ENCODE measurements at regions not wholly inside any gene's neighbourhood (a gene's known extent, or its start where the extent isn't known, plus 50 kb on each side); places are given as distances from the start of the nearest gene placed in this dataset.

GRCh38 chr7:18081617-18082016 is 54.0 kb upstream of the PRPS1L1 start:
- H2AFZ ChIP-seq, result no peak overlapping the region
- H3K9me3 Mint-ChIP-seq, result peaks cover 3% of the 10 kb centered on the region; the same call in 2 of the 3 replicates
- no peak for DNase-seq (ENCODE audit: low spot score)
- H3K36me3 Mint-ChIP-seq (ENCODE audit: low read depth), result no peaks in the 10 kb centered on the region
- no peak for ATAC-seq
- TF ChIP-seq ZNF114 (CRISPR knock-in tag; IDR thresholded peaks at IDR 0.05) (no peak), ZNF331 (CRISPR knock-in tag; IDR thresholded peaks at IDR 0.05; ENCODE audit: low read depth) (no peak), EZH2phosphoT487 (IDR thresholded peaks at IDR 0.05; ENCODE audit: unreplicated experiment) (no peak), ETS1 (IDR thresholded peaks at IDR 0.05) (no peak), ZNF462 (CRISPR knock-in tag; IDR thresholded peaks at IDR 0.05) (no peak)
- H3K36me3 ChIP-seq (ENCODE audit: insufficient read depth), result no peaks in the 10 kb centered on the region
- no peak overlapping the region for H3K4me3 ChIP-seq
- H3F3A ChIP-seq (replicated peaks; ENCODE audit: low read depth), result no peaks in the 10 kb centered on the region
- H3K27ac Mint-ChIP-seq, result no peak overlapping the region
- no peak overlapping the region for H3K4me2 ChIP-seq
- H4K20me1 ChIP-seq (replicated peaks; ENCODE audit: insufficient read depth), result no peaks in the 10 kb centered on the region
- H3K27ac ChIP-seq (ENCODE audit: low read depth), result no peak overlapping the region
- no peaks in the 10 kb centered on the region for H3K9me2 ChIP-seq (ENCODE audit: insufficient read depth)
- peaks cover 20% of the 10 kb centered on the region for H3K27me3 ChIP-seq (ENCODE audit: insufficient read depth)
- H3K4me3 Mint-ChIP-seq, result no peak overlapping the region
- H3K79me2 ChIP-seq (replicated peaks; ENCODE audit: insufficient read depth), result no peaks in the 10 kb centered on the region
- peaks cover 7% of the 10 kb centered on the region for H3K27me3 Mint-ChIP-seq (ENCODE audit: insufficient read depth, low read depth, poor library complexity)
- H3K4me1 Mint-ChIP-seq, result 0 out of 3 replicates have a peak, but pooled peaks cover 3% of the 10 kb centered on the region
- no peaks in the 10 kb centered on the region for H3K4me1 ChIP-seq (ENCODE audit: insufficient read depth)

- Mint-ChIP-seq H3K4me3 (no peak overlapping the region), H3K36me3 (ENCODE audit: low read depth) (no peaks in the 10 kb centered on the region), H3K27me3 (ENCODE audit: insufficient read depth, low read depth, poor library complexity) (peaks cover 11% of the 10 kb centered on the region), H3K27ac (no peak overlapping the region), H3K9me3 (peaks cover 3% of the 10 kb centered on the region; the same call in 2 of the 3 replicates), H3K4me1 (peaks cover 3% of the 10 kb centered on the region; the same call in 2 of the 3 replicates)
- no peaks in the 10 kb centered on the region for H3F3A ChIP-seq (replicated peaks; ENCODE audit: low read depth)
- no peak overlapping the region for H3K4me3 ChIP-seq
- H2AFZ ChIP-seq, result no peak overlapping the region
- no peaks in the 10 kb centered on the region; the same call in 1 of the 2 replicates for H3K4me1 ChIP-seq (ENCODE audit: insufficient read depth)
- H3K27me3 ChIP-seq (ENCODE audit: insufficient read depth), result peaks cover 23% of the 10 kb centered on the region
- no peaks in the 10 kb centered on the region for H3K36me3 ChIP-seq (ENCODE audit: insufficient read depth)
- ATAC-seq, result no peak
- H3K27ac ChIP-seq (ENCODE audit: low read depth), result no peak overlapping the region
- no peaks in the 10 kb centered on the region for H4K20me1 ChIP-seq (replicated peaks; ENCODE audit: insufficient read depth)
- H3K4me2 ChIP-seq, result no peak overlapping the region
- H3K9me2 ChIP-seq (ENCODE audit: insufficient read depth), result no peaks in the 10 kb centered on the region
- DNase-seq (ENCODE audit: low spot score), result no peak
- H3K79me2 ChIP-seq (replicated peaks; ENCODE audit: insufficient read depth), result no peaks in the 10 kb centered on the region
- no peak for TF ChIP-seq REST (IDR thresholded peaks at IDR 0.05; ENCODE audit: unreplicated experiment)
Measured at GRCh38 chr7:18082169-18082568, 54.5 kb upstream of the PRPS1L1 start.

Data from GM23338 (cell line).